IMR-90 (cell line): ENCODE measurements at regions not wholly inside any gene's neighbourhood (a gene's known extent, or its start where the extent isn't known, plus 50 kb on each side); places are given as distances from the start of the nearest gene placed in this dataset.

ENCODE experiments used
- ATAC-seq: fragments of 200-7000 bp; cut with Tn5 transposase; 2 replicates; pipeline ENCODE4 v1.9.1; 2020; ENCODE audit warnings: low read depth, mild to moderate bottlenecking, moderate library complexity
- BruUV-seq: library from RNA; stranded (reverse); fragments of 400-500 nt; replicated peaks from 2 replicates; lab custom pipeline; 2021; lab: Mats Ljungman, UMichigan
- CTCF ChIA-PET: fragments of 300-600 bp; formaldehyde crosslinking; extraction: SDS; loops from one replicate; lab custom pipeline; 2021; ENCODE audit warnings: antibody characterized with exemption; lab: Yijun Ruan, JAX
- POLR2A ChIA-PET: fragments of 300-600 bp; sonication (Branson Sonifier 250); formaldehyde crosslinking; loops from one replicate; lab custom pipeline; 2022; ENCODE audit warnings: antibody characterized with exemption; ENCODE audit not compliant: unreplicated experiment; lab: Charles Lee
- DNase-seq: peaks from one replicate; pipeline ENCODE4 v3.0.0; 2013
- H2AFZ ChIP-seq: replicated peaks from 2 replicates; pipeline ENCODE3; 2013; ENCODE audit warnings: low read length, mild to moderate bottlenecking; ENCODE audit not compliant: poor library complexity
- H2AK5ac ChIP-seq: 2 replicates; pipeline ENCODE4 v1.6.1; 2013; ENCODE audit warnings: low read depth, low read length, inconsistent platforms
- H2AK9ac ChIP-seq: replicated peaks from 2 replicates; pipeline ENCODE3; 2013; ENCODE audit warnings: mild to moderate bottlenecking, low read depth, low read length, moderate library complexity; ENCODE audit not compliant: poor library complexity
- H2BK120ac ChIP-seq: 2 replicates; pipeline ENCODE4 v1.6.1; 2013; ENCODE audit warnings: low read depth, low read length, inconsistent platforms
- H2BK15ac ChIP-seq: 3 replicates; pipeline ENCODE4 v1.6.1; 2013; ENCODE audit warnings: low read depth, low read length, inconsistent platforms
- H2BK20ac ChIP-seq: 2 replicates; pipeline ENCODE4 v1.6.1; 2013; ENCODE audit warnings: low read depth, mild to moderate bottlenecking, inconsistent platforms, low read length, moderate library complexity
- H2BK5ac ChIP-seq: 2 replicates; pipeline ENCODE4 v1.6.1; 2013; ENCODE audit warnings: mild to moderate bottlenecking, low read depth, low read length, inconsistent platforms; ENCODE audit not compliant: poor library complexity, severe bottlenecking
- H3K14ac ChIP-seq: replicated peaks from 2 replicates; pipeline ENCODE4 v1.6.1; 2013; ENCODE audit warnings: low read depth, low read length, inconsistent platforms
- H3K18ac ChIP-seq: 2 replicates; pipeline ENCODE4 v1.6.1; 2013; ENCODE audit warnings: low read depth, low read length, control low read depth
- H3K23ac ChIP-seq: 2 replicates; pipeline ENCODE4 v1.6.1; 2013; ENCODE audit warnings: low read depth, low read length, inconsistent platforms
- H3K27ac ChIP-seq: 2 replicates; pipeline ENCODE4 v1.5.1; 2013; ENCODE audit warnings: mild to moderate bottlenecking, control low read depth, low read length; ENCODE audit not compliant: insufficient read depth
- H3K27me3 ChIP-seq: 2 replicates; pipeline ENCODE4 v1.6.1; 2013; ENCODE audit warnings: low read length; ENCODE audit not compliant: control insufficient read depth, insufficient read depth
- H3K36me3 ChIP-seq: 2 replicates; pipeline ENCODE4 v1.6.1; 2013; ENCODE audit warnings: low read length, mixed read lengths; ENCODE audit not compliant: control insufficient read depth, insufficient read depth
- H3K4ac ChIP-seq: 2 replicates; pipeline ENCODE4 v1.6.1; 2013; ENCODE audit warnings: low read depth, low read length, inconsistent platforms
- H3K4me1 ChIP-seq: 2 replicates; pipeline ENCODE4 v1.6.1; 2013; ENCODE audit warnings: low read length, mixed read lengths; ENCODE audit not compliant: control insufficient read depth, insufficient read depth
- H3K4me2 ChIP-seq: 2 replicates; pipeline ENCODE4 v1.6.1; 2013; ENCODE audit warnings: low read depth, mild to moderate bottlenecking, control low read depth, low read length, moderate library complexity
- H3K4me3 ChIP-seq: 2 replicates; pipeline ENCODE4 v1.5.1; 2013; ENCODE audit warnings: low read depth, mild to moderate bottlenecking, control low read depth, low read length, moderate library complexity; ENCODE audit not compliant: insufficient read depth
- H3K56ac ChIP-seq: 2 replicates; pipeline ENCODE4 v1.6.1; 2013; ENCODE audit warnings: low read length, inconsistent platforms; ENCODE audit not compliant: insufficient read depth; ENCODE audit errors: extremely low read depth
- H3K79me1 ChIP-seq, 2 experiments: 2 replicates each; pipeline ENCODE4 v1.6.1; 2013; ENCODE audit warnings: low read length in 2 of 2, inconsistent platforms in 1 of 2, low read depth in 1 of 2
- H3K9ac ChIP-seq: 2 replicates; pipeline ENCODE4 v1.6.1; 2013; ENCODE audit warnings: low read depth, low read length, control low read depth
- H3K9me1 ChIP-seq: 2 replicates; pipeline ENCODE4 v1.6.1; 2013; ENCODE audit warnings: low read length, inconsistent platforms; ENCODE audit not compliant: insufficient read depth
- H3K9me3 ChIP-seq: 2 replicates; pipeline ENCODE4 v1.6.1; 2013; ENCODE audit warnings: low read length; ENCODE audit not compliant: control insufficient read depth, insufficient read depth
- H4K20me1 ChIP-seq: 2 replicates; pipeline ENCODE4 v1.6.1; 2013; ENCODE audit warnings: low read length, inconsistent platforms; ENCODE audit not compliant: insufficient read depth
- H4K5ac ChIP-seq: 2 replicates; pipeline ENCODE4 v1.6.1; 2013; ENCODE audit warnings: mild to moderate bottlenecking, low read depth, low read length, control low read depth
- H4K8ac ChIP-seq, 2 experiments: 2 replicates each; pipeline ENCODE4 v1.6.1; 2013; ENCODE audit warnings: low read depth in 2 of 2, low read length in 2 of 2, control low read depth in 1 of 2, inconsistent platforms in 1 of 2
- H4K91ac ChIP-seq: 2 replicates; pipeline ENCODE4 v1.6.1; 2013; ENCODE audit warnings: low read depth, low read length, inconsistent platforms; ENCODE audit not compliant: insufficient read depth
- MAFK ChIP-seq: IDR thresholded peaks from 2 replicates; pipeline ENCODE4 v1.6.1; 2012; ENCODE audit warnings: low read depth, low read length, improper control_type of control experiment
- NFE2L2 ChIP-seq: fragments of 150-350 bp; IDR thresholded peaks from 2 replicates; pipeline ENCODE4 v1.6.1; 2016; ENCODE audit warnings: low read depth, mild to moderate bottlenecking, low read length
- POLR2A ChIP-seq: IDR thresholded peaks from 2 replicates; pipeline ENCODE4 v1.6.1; 2012; ENCODE audit warnings: mild to moderate bottlenecking, low read depth, low read length
- WGBS, 2 experiments: methylation state at CpG; one replicate each; pipeline versions ENCODE4 v1.1.5 to v1.1.7; 2013; ENCODE audit warnings: missing lambda C conversion rate in 2 of 2; ENCODE audit not compliant: insufficient read length in 1 of 2; ENCODE audit errors: extremely low coverage in 2 of 2; 5-methylcytosine and 5-hydroxymethylcytosine counted together
- dilution Hi-C: fragments of 300-500 bp; cut with HindIII; formaldehyde crosslinking; loops from one replicate; pipeline ENCODE4 v1.14.3; 2018; ENCODE audit warnings: low sequenced_read_pairs; ENCODE audit not compliant: unreplicated experiment
- in situ Hi-C: fragments of 300-500 bp; cut with MboI; formaldehyde crosslinking; loops from 3 replicates; pipeline ENCODE4 v1.14.3; 2019; ENCODE audit warnings: low sequenced_read_pairs, inconsistent platforms, mixed read lengths
- intact Hi-C: fragments of 100-400 bp; cut with micrococcal nuclease; formaldehyde crosslinking; loops from 2 replicates; pipeline ENCODE4 v1.10.0; 2022

- intact Hi-C loops (no loop called here), dilution Hi-C loops (no loop called here), in situ Hi-C loops (no loop called here)
- no peak overlapping the region for H4K8ac ChIP-seq
- no peak overlapping the region for H2AK5ac ChIP-seq
- 0 out of 2 replicates have a peak, but pooled peaks cover 7% of the 10 kb centered on the region for H3K9me1 ChIP-seq
- TF ChIP-seq MAFK, result peak; percentile 24; the same call in 1 of the 2 replicates
- no peak for TF ChIP-seq POLR2A
- 0 out of 2 replicates have a peak, but pooled peaks have one; percentile 38 for TF ChIP-seq NFE2L2
- H3K27me3 ChIP-seq, result no peaks in the 10 kb centered on the region
- H3K27ac ChIP-seq, result no peak overlapping the region
- no peaks in the 10 kb centered on the region for H4K20me1 ChIP-seq
- H2BK120ac ChIP-seq, result no peak overlapping the region
- H3K4me2 ChIP-seq, result no peak overlapping the region
- no peak overlapping the region for H3K9ac ChIP-seq
- H4K5ac ChIP-seq, result no peak overlapping the region
- ChIA-PET POLR2A (interaction anchor here (0.7 kb wide), 1 partner anchor 48 kb away, joined by 3 read pairs; no protein-coding TSS in a partner anchor), CTCF (interaction anchor here (0.6 to 1.0 kb wide), 2 partner anchors 12 to 441 kb away, joined by 3 to 4 read pairs; no protein-coding TSS in a partner anchor)
- no TSS peak for BruUV-seq
- H3K23ac ChIP-seq, result no peak overlapping the region
- no peak overlapping the region for H2AK9ac ChIP-seq
- no peak overlapping the region for H2BK15ac ChIP-seq
- peak; percentile 51 for DNase-seq
- peaks cover 10% of the 10 kb centered on the region for H3K4me1 ChIP-seq
- 100% methylated on average over 1 of the region's 2 CpGs; no CpG with 5 or more reads in 1 of the 2 experiments for whole genome bisulfite sequencing, 2 experiments
- no peak overlapping the region for H3K18ac ChIP-seq
- no peak for ATAC-seq
- H3K36me3 ChIP-seq, result no peaks in the 10 kb centered on the region
- no peak overlapping the region for H3K4ac ChIP-seq
- H2BK20ac ChIP-seq, result no peak overlapping the region
- H3K4me3 ChIP-seq, result no peak overlapping the region
- H3K14ac ChIP-seq, result no peak overlapping the region
- H3K56ac ChIP-seq, result no peak overlapping the region
- no peaks in the 10 kb centered on the region for H3K79me1 ChIP-seq
- no peak overlapping the region for H2AFZ ChIP-seq
- H4K91ac ChIP-seq, result no peak overlapping the region
- peaks cover 5% of the 10 kb centered on the region for H3K9me3 ChIP-seq
- H2BK5ac ChIP-seq, result no peak overlapping the region
These were observed 131.8 kb downstream of the MREG start for GRCh38 chr2:215881582-215881981.
